Lower leg skin (tissue), 3 donors: ENCODE measurements at regions not wholly inside any gene's neighbourhood (a gene's known extent, or its start where the extent isn't known, plus 50 kb on each side); places are given as distances from the start of the nearest gene placed in this dataset.

Experiments
- CTCF ChIP-seq, 3 donors: fragments of 450-650 bp; IDR thresholded peaks; one replicate each; pipeline ENCODE4 v1.5.1; 2016; ENCODE audit warnings: antibody characterized with exemption in 3 of 3, mild to moderate bottlenecking in 3 of 3, moderate library complexity in 2 of 3
- POLR2A ChIP-seq, 2 donors: fragments of 450-650 bp; IDR thresholded peaks; one replicate each; pipeline ENCODE4 v1.6.1; 2016 to 2017; ENCODE audit warnings: antibody characterized with exemption in 2 of 2, mild to moderate bottlenecking in 1 of 2, moderate library complexity in 1 of 2

GRCh38 chr11:80814813-80815212 lies 1374.0 kb upstream of the TENM4 start:
- TF ChIP-seq CTCF (IDR thresholded peaks at IDR 0.05): no peak
- no peak for TF ChIP-seq POLR2A (IDR thresholded peaks at IDR 0.05)
